ENCODE measurements at regions not wholly inside any gene's neighbourhood (a gene's known extent, or its start where the extent isn't known, plus 50 kb on each side); places are given as distances from the start of the nearest gene placed in this dataset.

DNA sequence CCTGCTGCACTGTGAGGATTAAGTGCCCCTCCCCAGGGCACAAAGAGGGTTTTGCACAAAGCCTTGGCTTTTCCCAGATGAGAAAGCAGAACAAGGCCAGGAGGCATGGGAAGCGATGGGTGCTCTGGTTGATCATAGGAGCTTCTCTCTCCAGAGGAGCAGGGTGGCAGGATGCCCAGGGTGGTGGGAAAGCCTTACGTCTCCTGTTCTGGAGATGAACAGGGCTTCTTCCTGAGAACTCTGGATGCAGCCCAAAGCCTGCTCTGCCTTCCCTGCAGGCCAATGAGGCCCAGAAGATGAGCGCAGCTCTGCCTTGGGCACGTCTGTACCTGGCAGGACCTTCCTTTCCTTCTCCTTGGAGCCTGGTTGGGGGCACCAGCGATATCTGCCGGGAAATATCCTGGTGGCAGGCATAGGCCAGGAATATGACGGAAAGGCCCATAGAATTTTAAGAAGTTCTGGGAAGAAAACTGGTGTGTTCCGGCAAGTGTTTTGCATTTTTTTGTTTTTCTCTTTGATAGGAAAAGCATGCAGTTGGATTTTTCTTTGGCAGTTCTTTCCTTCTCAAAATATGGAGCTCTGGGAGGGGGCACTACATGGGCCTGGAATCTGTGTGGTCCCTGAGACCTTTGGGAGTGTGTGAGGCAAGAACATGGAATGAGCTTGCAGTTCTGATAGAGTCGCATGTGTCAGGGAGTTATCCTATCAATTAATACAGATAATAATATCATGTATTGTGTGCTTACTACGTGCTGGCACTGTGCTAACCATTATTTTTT lies 253.2 kb upstream of the KLF4 start:
- TF ChIP-seq EP300 (IDR thresholded peaks at IDR 0.05) (no peak), POLR2A (IDR thresholded peaks at IDR 0.05) (no peak)
- TF ChIP-seq, protein P1, sequence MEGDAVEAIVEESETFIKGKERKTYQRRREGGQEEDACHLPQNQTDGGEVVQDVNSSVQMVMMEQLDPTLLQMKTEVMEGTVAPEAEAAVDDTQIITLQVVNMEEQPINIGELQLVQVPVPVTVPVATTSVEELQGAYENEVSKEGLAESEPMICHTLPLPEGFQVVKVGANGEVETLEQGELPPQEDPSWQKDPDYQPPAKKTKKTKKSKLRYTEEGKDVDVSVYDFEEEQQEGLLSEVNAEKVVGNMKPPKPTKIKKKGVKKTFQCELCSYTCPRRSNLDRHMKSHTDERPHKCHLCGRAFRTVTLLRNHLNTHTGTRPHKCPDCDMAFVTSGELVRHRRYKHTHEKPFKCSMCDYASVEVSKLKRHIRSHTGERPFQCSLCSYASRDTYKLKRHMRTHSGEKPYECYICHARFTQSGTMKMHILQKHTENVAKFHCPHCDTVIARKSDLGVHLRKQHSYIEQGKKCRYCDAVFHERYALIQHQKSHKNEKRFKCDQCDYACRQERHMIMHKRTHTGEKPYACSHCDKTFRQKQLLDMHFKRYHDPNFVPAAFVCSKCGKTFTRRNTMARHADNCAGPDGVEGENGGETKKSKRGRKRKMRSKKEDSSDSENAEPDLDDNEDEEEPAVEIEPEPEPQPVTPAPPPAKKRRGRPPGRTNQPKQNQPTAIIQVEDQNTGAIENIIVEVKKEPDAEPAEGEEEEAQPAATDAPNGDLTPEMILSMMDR (IDR thresholded peaks at IDR 0.05) = no peak
